Spleen (tissue), 7 donors: ENCODE measurements at regions not wholly inside any gene's neighbourhood (a gene's known extent, or its start where the extent isn't known, plus 50 kb on each side); places are given as distances from the start of the nearest gene placed in this dataset.

Experiments
- CTCF ChIP-seq, 11 experiments: fragments of 200-600 bp in 7 of 11; fragments of 450-650 bp in 4 of 11; sonication (generic) in 4 of 11; IDR thresholded peaks in 8 of 11; conservative IDR thresholded peaks in 3 of 11; 1 replicate in 7 of 11; 2 replicates in 4 of 11; pipeline versions ENCODE4 v1.4.0 to v1.8.0; 2016 to 2021; ENCODE audit warnings: antibody characterized with exemption in 11 of 11, inconsistent platforms in 4 of 11, mild to moderate bottlenecking in 1 of 11
- POLR2A ChIP-seq, 3 donors: fragments of 450-650 bp; IDR thresholded peaks; one replicate each; pipeline ENCODE4 v1.5.1; 2017; ENCODE audit warnings: antibody characterized with exemption in 3 of 3, mild to moderate bottlenecking in 1 of 3
- POLR2AphosphoS5 ChIP-seq, 3 donors: sonication (generic); formaldehyde crosslinking; IDR thresholded peaks; one replicate each; pipeline ENCODE4 v1.5.1; 2017; ENCODE audit warnings: antibody characterized with exemption in 3 of 3
- donor health status: DM: no; HTN: no; CAD: no; lungs with moderate emphysema.
- donor health status: DM: no; HTN: no; CAD: no.
- donor health status: DM: no; HTN: no; CAD: no.

GRCh38 chr10:81009296-81009695, 471.6 kb downstream of the SH2D4B start:
- TF ChIP-seq POLR2A (IDR thresholded peaks at IDR 0.05) (no peak), CTCF (IDR thresholded peaks at IDR 0.05 in 8 of 11, conservative IDR thresholded peaks at IDR 0.05 in 3 of 11) (no peak), POLR2AphosphoS5 (IDR thresholded peaks at IDR 0.05) (no peak)
